GM12873 (cell line): ENCODE measurements at regions not wholly inside any gene's neighbourhood (a gene's known extent, or its start where the extent isn't known, plus 50 kb on each side); places are given as distances from the start of the nearest gene placed in this dataset.

Experiments used
- TF ChIP-seq, protein P1 (sequence below): IDR thresholded peaks from 2 replicates; pipeline ENCODE4 v1.5.1; 2012; ENCODE audit warnings: low read depth, mild to moderate bottlenecking, moderate library complexity, low read length, control low read depth; ENCODE audit not compliant: insufficient read depth; ENCODE audit errors: missing control alignments

DNA sequence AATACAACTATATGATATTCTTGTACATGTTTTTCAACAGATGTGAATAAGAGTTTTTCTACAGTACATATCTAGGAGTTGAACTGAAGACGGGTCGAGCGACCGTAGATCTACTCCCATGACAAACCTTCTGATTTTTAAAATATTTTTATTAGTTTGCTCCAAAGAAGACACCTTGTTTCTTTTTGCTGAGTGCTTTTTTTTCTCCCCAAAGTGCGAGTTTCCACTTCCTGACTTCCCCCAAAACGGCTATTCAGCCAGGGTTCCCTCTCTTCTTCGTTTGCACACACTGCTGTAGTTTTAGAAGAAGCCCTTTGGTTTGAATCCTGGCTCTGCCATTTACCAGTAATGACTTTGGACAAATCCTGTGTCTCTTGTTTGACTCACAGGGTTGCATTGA lies 241.7 kb upstream of the MAF start:
- TF ChIP-seq, protein P1, sequence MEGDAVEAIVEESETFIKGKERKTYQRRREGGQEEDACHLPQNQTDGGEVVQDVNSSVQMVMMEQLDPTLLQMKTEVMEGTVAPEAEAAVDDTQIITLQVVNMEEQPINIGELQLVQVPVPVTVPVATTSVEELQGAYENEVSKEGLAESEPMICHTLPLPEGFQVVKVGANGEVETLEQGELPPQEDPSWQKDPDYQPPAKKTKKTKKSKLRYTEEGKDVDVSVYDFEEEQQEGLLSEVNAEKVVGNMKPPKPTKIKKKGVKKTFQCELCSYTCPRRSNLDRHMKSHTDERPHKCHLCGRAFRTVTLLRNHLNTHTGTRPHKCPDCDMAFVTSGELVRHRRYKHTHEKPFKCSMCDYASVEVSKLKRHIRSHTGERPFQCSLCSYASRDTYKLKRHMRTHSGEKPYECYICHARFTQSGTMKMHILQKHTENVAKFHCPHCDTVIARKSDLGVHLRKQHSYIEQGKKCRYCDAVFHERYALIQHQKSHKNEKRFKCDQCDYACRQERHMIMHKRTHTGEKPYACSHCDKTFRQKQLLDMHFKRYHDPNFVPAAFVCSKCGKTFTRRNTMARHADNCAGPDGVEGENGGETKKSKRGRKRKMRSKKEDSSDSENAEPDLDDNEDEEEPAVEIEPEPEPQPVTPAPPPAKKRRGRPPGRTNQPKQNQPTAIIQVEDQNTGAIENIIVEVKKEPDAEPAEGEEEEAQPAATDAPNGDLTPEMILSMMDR, result no peak

GRCh38 chr16:79839466-79840341 lies 239.2 kb upstream of the MAF start:
- TF ChIP-seq, protein P1, result no peak

DNA sequence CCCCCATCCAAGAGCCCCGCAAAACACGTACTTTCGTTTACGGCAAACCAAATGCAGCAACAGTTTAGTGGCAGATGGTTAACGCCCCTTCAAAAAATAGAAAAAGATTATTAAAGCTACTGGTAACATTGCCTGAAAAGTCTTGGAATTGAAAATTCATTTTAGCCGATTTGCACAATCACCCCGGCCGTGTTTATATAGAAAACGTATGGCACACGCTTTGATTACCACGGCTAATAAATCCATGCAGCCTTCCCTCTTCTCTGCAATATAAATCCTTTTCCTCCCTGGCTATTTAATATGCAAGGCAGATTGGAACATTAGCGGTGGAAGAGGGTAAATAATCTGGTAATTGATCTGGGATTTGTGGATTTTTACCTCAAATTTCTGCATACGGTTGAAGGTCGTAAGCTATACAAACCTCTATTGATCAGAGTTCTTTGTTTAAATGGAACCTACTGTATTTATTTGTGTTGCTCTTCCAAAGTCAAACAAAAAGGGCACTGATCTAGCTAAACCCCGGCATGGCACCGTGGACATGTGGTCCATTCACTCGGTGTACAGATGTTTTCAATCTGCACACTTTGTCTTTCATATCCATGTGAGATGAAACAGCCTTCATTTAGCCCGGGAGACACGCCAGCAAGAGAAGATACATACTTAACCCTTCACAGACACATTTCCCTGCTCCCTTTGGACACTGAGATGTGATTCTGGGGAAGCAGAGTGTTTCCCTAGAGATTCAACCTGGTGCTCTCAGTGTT lies 238.1 kb upstream of the MAF start:
- TF ChIP-seq, protein P1, result no peak

- TF ChIP-seq, protein P1, result no peak
Measured at GRCh38 chr16:79836144-79836543, 235.6 kb upstream of the MAF start.

DNA sequence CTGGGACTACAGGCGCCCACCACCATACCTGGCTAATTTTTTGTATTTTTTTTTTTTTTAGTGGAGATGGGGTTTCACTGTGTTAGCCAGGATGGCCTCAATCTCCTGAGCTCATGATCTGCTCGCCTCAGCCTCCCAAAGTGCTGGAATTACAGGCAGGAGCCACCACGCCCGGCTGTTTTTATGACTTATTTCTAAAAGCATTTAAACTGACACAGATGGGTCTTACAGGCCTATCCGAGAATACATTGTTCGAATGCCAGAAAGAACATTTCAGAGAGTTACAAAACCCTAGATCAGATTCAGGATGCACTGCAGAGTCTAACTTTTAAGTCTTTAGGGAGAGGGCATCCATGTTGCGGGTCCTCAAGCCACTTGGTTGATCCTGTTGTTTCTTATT lies 234.7 kb upstream of the MAF start:
- TF ChIP-seq, protein P1, result no peak

GRCh38 chr16:79834720-79835119 lies 234.2 kb upstream of the MAF start:
- TF ChIP-seq, protein P1, result no peak

- TF ChIP-seq, protein P1, result no peak
Measured at GRCh38 chr16:79833559-79833958, 233.0 kb upstream of the MAF start.
